PC-3 (cell line): ENCODE measurements at regions not wholly inside any gene's neighbourhood (a gene's known extent, or its start where the extent isn't known, plus 50 kb on each side); places are given as distances from the start of the nearest gene placed in this dataset.

Source experiments
- CTCF ChIP-seq: fragments of 300-600 bp; sonication (generic); conservative IDR thresholded peaks from 2 replicates; pipeline ENCODE4 v1.5.1; 2017; ENCODE audit warnings: antibody characterized with exemption, low read depth, mild to moderate bottlenecking, low read length
- EZH2 ChIP-seq: fragments of 300-600 bp; sonication (generic); IDR thresholded peaks from one replicate; pipeline ENCODE4 v1.6.1; 2017; ENCODE audit warnings: antibody characterized with exemption, mild to moderate bottlenecking, low read length; ENCODE audit not compliant: unreplicated experiment
- EZH2phosphoT487 ChIP-seq: fragments of 300-600 bp; sonication (generic); IDR thresholded peaks from 2 replicates; pipeline ENCODE4 v1.6.1; 2018; ENCODE audit warnings: mild to moderate bottlenecking, antibody characterized with exemption, low read length, borderline replicate concordance

GRCh38 chr18:77376043-77376732 is 126.5 kb downstream of the GALR1 start:
- TF ChIP-seq CTCF (no peak), EZH2 (no peak), EZH2phosphoT487 (no peak)
